Transverse colon (tissue), 4 donors: ENCODE measurements at regions not wholly inside any gene's neighbourhood (a gene's known extent, or its start where the extent isn't known, plus 50 kb on each side); places are given as distances from the start of the nearest gene placed in this dataset.

Experiments
- DNase-seq: peaks from one replicate; pipeline ENCODE4 v3.0.0-alpha.2; 2019
- H3K27ac ChIP-seq, 4 donors: fragments of 200-600 bp; sonication (generic); 2 replicates each; pipeline ENCODE4 v1.5.1; 2016 to 2018; ENCODE audit warnings: inconsistent platforms in 4 of 4
- H3K27me3 ChIP-seq: fragments of 200-600 bp; sonication (generic); 2 replicates; pipeline ENCODE4 v1.5.1; 2017; ENCODE audit warnings: inconsistent platforms
- H3K36me3 ChIP-seq, 4 donors: fragments of 200-600 bp; sonication (generic); 2 replicates each; pipeline ENCODE4 v1.5.1; 2017 to 2019; ENCODE audit warnings: inconsistent platforms in 4 of 4
- H3K4me1 ChIP-seq, 4 donors: fragments of 200-600 bp; sonication (generic); 2 replicates each; pipeline ENCODE4 v1.5.1; 2017 to 2020; ENCODE audit warnings: inconsistent platforms in 4 of 4
- H3K4me3 ChIP-seq, 4 donors: fragments of 200-600 bp; sonication (generic); 1 replicate in 1 of 4; 2 replicates in 3 of 4; pipeline versions ENCODE4 v1.5.1 to v1.6.1; 2017 to 2019; ENCODE audit warnings: inconsistent platforms in 4 of 4
- H3K9me3 ChIP-seq, 2 donors: fragments of 200-600 bp; sonication (generic); 2 replicates each; pipeline ENCODE4 v1.5.1; 2017 to 2019; ENCODE audit warnings: inconsistent platforms in 2 of 2
- EP300 ChIP-seq: sonication (generic); formaldehyde crosslinking; IDR thresholded peaks from one replicate; pipeline ENCODE4 v1.6.1; 2017; ENCODE audit warnings: antibody characterized with exemption, low read depth
- POLR2A ChIP-seq: fragments of 450-650 bp; IDR thresholded peaks from one replicate; pipeline ENCODE4 v1.6.1; 2016; ENCODE audit warnings: antibody characterized with exemption, mild to moderate bottlenecking, moderate library complexity
- POLR2AphosphoS5 ChIP-seq, 3 donors: sonication (generic); formaldehyde crosslinking; IDR thresholded peaks; one replicate each; pipeline ENCODE4 v1.6.1; 2016; ENCODE audit warnings: antibody characterized with exemption in 3 of 3
- WGBS, 2 donors: methylation state at CpG; one replicate each; pipeline ENCODE4 v1.1.5; 2018; ENCODE audit warnings: low coverage in 1 of 2; 5-methylcytosine and 5-hydroxymethylcytosine counted together
- in situ Hi-C, 4 donors: fragments of 200-750 bp; cut with MboI; loops; one replicate each; pipeline versions ENCODE4 v1.15.0 to v1.15.1; 2017; ENCODE audit warnings: low sequenced_read_pairs in 3 of 4, low pct_ligation_motif_present in 1 of 4, low pct_unique_long_range_greater_than_20kb in 1 of 4
- intact Hi-C: fragments of 100-400 bp; cut with DNase I; formaldehyde crosslinking; loops from one replicate; pipeline ENCODE4 v1.15.1; 2023; ENCODE audit warnings: low total_unique reads
- TF ChIP-seq, protein P1 (sequence below), 5 experiments: fragments of 200-600 bp in 3 of 5; fragments of 450-650 bp in 2 of 5; sonication (generic) in 3 of 5; IDR thresholded peaks; 1 replicate in 2 of 5; 2 replicates in 3 of 5; pipeline ENCODE4 v1.5.1; 2016 to 2017; ENCODE audit warnings: antibody characterized with exemption in 5 of 5, inconsistent platforms in 3 of 5, mild to moderate bottlenecking in 2 of 5, moderate library complexity in 1 of 5

DNA sequence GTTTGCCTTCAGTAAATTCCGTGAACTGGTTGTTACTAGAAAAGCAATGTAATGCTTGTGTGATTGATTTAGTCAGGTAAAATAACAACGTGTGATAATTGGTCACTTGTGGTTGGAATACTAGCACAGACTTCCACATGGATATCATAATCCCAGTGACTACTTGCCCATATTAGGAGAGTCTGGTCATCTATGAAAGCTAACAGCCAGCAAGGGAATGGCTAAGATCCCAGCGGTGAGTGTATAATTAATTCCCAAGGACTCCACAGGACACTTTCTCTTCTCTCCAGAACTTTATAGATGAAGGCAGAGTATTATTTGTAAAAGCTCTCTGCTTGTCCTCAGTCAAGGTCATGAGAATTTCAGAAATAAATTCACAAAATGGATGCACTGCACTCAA lies 662.6 kb upstream of the TEX47 start:
- H3K27ac ChIP-seq = no peak overlapping the region
- no peaks in the 10 kb centered on the region for H3K9me3 ChIP-seq
- H3K27me3 ChIP-seq = no peaks in the 10 kb centered on the region
- TF ChIP-seq EP300 (no peak), POLR2A (no peak), POLR2AphosphoS5 (IDR thresholded peaks at IDR 0.05) (no peak)
- TF ChIP-seq, protein P1, sequence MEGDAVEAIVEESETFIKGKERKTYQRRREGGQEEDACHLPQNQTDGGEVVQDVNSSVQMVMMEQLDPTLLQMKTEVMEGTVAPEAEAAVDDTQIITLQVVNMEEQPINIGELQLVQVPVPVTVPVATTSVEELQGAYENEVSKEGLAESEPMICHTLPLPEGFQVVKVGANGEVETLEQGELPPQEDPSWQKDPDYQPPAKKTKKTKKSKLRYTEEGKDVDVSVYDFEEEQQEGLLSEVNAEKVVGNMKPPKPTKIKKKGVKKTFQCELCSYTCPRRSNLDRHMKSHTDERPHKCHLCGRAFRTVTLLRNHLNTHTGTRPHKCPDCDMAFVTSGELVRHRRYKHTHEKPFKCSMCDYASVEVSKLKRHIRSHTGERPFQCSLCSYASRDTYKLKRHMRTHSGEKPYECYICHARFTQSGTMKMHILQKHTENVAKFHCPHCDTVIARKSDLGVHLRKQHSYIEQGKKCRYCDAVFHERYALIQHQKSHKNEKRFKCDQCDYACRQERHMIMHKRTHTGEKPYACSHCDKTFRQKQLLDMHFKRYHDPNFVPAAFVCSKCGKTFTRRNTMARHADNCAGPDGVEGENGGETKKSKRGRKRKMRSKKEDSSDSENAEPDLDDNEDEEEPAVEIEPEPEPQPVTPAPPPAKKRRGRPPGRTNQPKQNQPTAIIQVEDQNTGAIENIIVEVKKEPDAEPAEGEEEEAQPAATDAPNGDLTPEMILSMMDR (IDR thresholded peaks at IDR 0.05) = no peak
- DNase-seq = no peak
- WGBS, 2 donors = 60 to 72% methylated on average over 1 to 3 of the region's 3 CpGs
- in situ Hi-C loops = no loop called here
- intact Hi-C loops = no loop called here
- no peaks in the 10 kb centered on the region for H3K36me3 ChIP-seq
- H3K4me3 ChIP-seq = no peak overlapping the region
- no peaks in the 10 kb centered on the region for H3K4me1 ChIP-seq

DNA sequence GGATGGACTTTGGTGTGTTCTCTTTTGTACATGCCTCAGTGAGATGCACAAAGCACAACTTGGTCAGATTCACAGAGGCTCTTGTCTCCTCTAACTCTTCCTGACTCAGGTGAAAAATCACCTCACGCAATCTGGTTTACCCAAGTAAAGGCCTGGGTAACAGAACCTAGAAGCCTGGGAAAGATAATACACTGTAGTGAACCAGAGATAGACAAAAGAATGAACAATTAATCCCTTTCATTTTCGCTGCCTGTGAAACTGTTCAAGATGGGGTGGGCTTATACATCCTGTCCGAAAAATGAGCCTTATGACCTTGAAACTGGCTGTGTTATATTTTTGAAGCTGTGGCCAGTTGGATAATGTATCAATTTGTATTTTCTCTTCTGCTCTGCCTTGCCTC lies 678.9 kb upstream of the TEX47 start:
- no peaks in the 10 kb centered on the region for H3K27me3 ChIP-seq
- H3K4me1 ChIP-seq = no peaks in the 10 kb centered on the region
- in situ Hi-C loops (no loop called here), intact Hi-C loops (no loop called here)
- no peak for DNase-seq
- no peak overlapping the region for H3K4me3 ChIP-seq
- H3K27ac ChIP-seq = no peak overlapping the region
- H3K9me3 ChIP-seq = peaks cover 0 to 10% of the 10 kb centered on the region in 2 donors
- TF ChIP-seq EP300 = no peak
- TF ChIP-seq POLR2A = no peak
- TF ChIP-seq, protein P1 (IDR thresholded peaks at IDR 0.05) = no peak
- TF ChIP-seq POLR2AphosphoS5 (IDR thresholded peaks at IDR 0.05) = no peak
- H3K36me3 ChIP-seq = no peaks in the 10 kb centered on the region
- WGBS, 2 donors = 56 to 70% methylated on average over 2 to 3 of the region's 3 CpGs

DNA sequence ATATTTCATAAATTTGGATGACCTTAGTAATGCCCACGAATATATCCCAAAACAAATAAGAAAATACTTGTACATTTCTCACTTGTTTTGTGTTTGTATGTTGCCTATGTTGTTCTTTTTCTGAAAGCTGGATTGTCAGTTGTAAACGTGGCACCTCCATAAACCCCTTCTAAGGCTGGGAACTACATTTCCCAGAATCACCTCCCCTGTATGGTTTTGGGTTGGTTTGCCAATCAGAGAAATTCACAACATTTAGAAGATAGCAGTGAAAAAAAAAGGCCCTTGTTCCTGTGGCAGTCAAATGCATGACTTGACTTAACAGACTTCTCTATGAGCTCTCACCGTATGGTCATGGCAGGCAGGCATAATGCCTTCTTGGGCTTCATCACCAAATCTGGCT lies 676.3 kb upstream of the STEAP1 start:
- DNase-seq = no peak
- 74 to 80% methylated on average over 3 of the region's 3 CpGs for WGBS, 2 donors
- no peaks in the 10 kb centered on the region for H3K4me1 ChIP-seq
- TF ChIP-seq, protein P1 (IDR thresholded peaks at IDR 0.05) = no peak
- TF ChIP-seq POLR2A = no peak
- TF ChIP-seq POLR2AphosphoS5 (IDR thresholded peaks at IDR 0.05) = no peak
- no peak for TF ChIP-seq EP300
- H3K27me3 ChIP-seq = no peaks in the 10 kb centered on the region
- H3K27ac ChIP-seq = no peak overlapping the region
- H3K4me3 ChIP-seq = no peak overlapping the region
- H3K9me3 ChIP-seq = no peaks in the 10 kb centered on the region
- H3K36me3 ChIP-seq = no peaks in the 10 kb centered on the region
- intact Hi-C loops = no loop called here
- in situ Hi-C loops = no loop called here

DNA sequence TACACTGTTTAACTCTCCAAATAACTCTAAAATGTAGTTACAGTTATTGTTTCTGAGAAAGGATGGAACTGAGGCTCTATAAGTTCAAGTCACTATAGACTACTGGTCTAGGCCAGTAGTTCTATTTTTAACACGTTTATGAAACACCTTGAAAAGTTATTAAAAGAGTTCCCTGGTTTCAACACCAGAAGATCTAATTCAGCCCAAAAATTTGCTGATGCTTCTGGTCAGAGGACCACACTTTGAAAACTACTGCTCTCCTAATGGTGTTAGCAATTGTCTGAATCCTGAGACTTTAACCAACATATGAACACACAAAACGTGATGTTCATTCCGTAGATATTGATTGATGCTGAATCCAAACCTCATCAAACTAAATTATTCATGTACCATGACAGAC lies 658.6 kb upstream of the STEAP1 start:
- no peak for DNase-seq
- WGBS, 2 donors = 44 to 73% methylated on average over 3 of the region's 3 CpGs

DNA sequence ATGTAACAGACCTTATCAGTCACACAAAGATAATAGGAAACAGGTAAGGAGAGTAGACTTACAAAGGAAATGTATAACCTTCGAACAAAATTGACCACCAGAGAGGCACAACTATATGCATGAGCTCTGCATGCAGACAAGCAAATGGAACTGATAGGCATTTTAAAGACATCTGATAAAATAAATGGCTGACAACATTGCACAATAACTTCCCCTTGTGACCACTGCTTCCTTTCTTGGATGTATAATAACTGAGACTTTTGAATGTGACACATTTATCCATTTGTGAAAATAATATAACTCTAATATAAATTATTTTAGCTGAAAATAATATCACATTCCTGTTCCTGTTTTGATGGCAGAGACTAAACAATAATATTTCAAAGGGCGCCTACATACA lies 654.2 kb upstream of the STEAP1 start:
- intact Hi-C loops (no loop called here), in situ Hi-C loops (no loop called here)
- DNase-seq = no peak
- H3K27me3 ChIP-seq = no peaks in the 10 kb centered on the region
- H3K4me1 ChIP-seq = no peaks in the 10 kb centered on the region
- no peak overlapping the region for H3K4me3 ChIP-seq
- H3K9me3 ChIP-seq = no peaks in the 10 kb centered on the region
- no peak overlapping the region for H3K27ac ChIP-seq
- no peaks in the 10 kb centered on the region for H3K36me3 ChIP-seq
- TF ChIP-seq, protein P1 (IDR thresholded peaks at IDR 0.05) = no peak
- no peak for TF ChIP-seq POLR2A
- no peak for TF ChIP-seq EP300
- no peak for TF ChIP-seq POLR2AphosphoS5 (IDR thresholded peaks at IDR 0.05)
- 71 to 72% methylated on average over 2 of the region's 2 CpGs for WGBS, 2 donors

More for the DNA sequence above, 658.6 kb upstream of the STEAP1 start:
- Histone ChIP-seq H3K27me3 (no peaks in the 10 kb centered on the region), H3K36me3 (no peaks in the 10 kb centered on the region), H3K9me3 (no peaks in the 10 kb centered on the region), H3K27ac (no peak overlapping the region), H3K4me3 (no peak overlapping the region), H3K4me1 (no peaks in the 10 kb centered on the region)
- intact Hi-C loops = no loop called here
- TF ChIP-seq POLR2AphosphoS5 (IDR thresholded peaks at IDR 0.05) = no peak
- in situ Hi-C loops = no loop called here
